Loucy (cell line): ENCODE measurements at regions not wholly inside any gene's neighbourhood (a gene's known extent, or its start where the extent isn't known, plus 50 kb on each side); places are given as distances from the start of the nearest gene placed in this dataset.

Experiments used
- EZH2phosphoT487 ChIP-seq: fragments of 200-600 bp; IDR thresholded peaks from 2 replicates; pipeline ENCODE4 v1.6.1; 2018; ENCODE audit warnings: antibody characterized with exemption, mild to moderate bottlenecking, moderate library complexity, borderline replicate concordance
- TF ChIP-seq, protein P1 (sequence below): fragments of 200-600 bp; sonication (generic); conservative IDR thresholded peaks from 2 replicates; pipeline ENCODE4 v1.5.1; 2014; ENCODE audit warnings: mild to moderate bottlenecking, antibody characterized with exemption, low read length

DNA sequence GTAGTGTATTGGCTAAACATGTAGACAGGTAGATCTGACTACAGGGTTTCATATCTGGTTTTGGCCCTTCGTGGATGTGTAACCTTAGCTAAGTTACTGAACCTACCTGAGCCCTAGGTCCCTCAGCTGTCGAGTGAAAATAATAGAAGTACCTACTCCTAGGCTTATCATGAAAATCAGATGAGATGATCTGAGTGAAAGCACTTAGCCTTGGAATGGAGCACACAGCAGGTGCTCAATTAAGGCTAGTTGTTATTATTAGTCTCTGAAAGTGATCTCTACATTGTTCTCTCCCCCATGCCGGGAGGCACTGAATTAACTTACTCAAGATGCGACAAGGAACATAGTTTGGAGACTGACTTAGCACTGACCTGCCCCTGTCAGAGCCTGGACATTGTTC is 174.7 kb upstream of the ZNF217 start:
- TF ChIP-seq, protein P1, sequence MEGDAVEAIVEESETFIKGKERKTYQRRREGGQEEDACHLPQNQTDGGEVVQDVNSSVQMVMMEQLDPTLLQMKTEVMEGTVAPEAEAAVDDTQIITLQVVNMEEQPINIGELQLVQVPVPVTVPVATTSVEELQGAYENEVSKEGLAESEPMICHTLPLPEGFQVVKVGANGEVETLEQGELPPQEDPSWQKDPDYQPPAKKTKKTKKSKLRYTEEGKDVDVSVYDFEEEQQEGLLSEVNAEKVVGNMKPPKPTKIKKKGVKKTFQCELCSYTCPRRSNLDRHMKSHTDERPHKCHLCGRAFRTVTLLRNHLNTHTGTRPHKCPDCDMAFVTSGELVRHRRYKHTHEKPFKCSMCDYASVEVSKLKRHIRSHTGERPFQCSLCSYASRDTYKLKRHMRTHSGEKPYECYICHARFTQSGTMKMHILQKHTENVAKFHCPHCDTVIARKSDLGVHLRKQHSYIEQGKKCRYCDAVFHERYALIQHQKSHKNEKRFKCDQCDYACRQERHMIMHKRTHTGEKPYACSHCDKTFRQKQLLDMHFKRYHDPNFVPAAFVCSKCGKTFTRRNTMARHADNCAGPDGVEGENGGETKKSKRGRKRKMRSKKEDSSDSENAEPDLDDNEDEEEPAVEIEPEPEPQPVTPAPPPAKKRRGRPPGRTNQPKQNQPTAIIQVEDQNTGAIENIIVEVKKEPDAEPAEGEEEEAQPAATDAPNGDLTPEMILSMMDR: no peak
- no peak for TF ChIP-seq EZH2phosphoT487
